ENCODE measurements at regions not wholly inside any gene's neighbourhood (a gene's known extent, or its start where the extent isn't known, plus 50 kb on each side); places are given as distances from the start of the nearest gene placed in this dataset.
"Not testable (repeated sequence)": the region's sequence is repeated elsewhere in the genome, so short reads cannot be mapped to it uniquely, and the experiment has no call there.

- DNase-seq (ENCODE audit: low read depth, low spot score); in situ Hi-C loops (cut with HindIII; ENCODE audit: low pct_unique_long_range_greater_than_20kb, low sequenced_read_pairs): not testable (repeated sequence)
These were observed 310.0 kb downstream of the FOXD4L4 start for GRCh38 chr9:66046992-66047391.

GRCh38 chr9:66049721-66050120 lies 312.8 kb downstream of the FOXD4L4 start:
- in situ Hi-C loops (cut with HindIII; ENCODE audit: low pct_unique_long_range_greater_than_20kb, low sequenced_read_pairs); DNase-seq (ENCODE audit: low read depth, low spot score): not testable (repeated sequence)

- in situ Hi-C loops (cut with HindIII; ENCODE audit: low pct_unique_long_range_greater_than_20kb, low sequenced_read_pairs); DNase-seq (ENCODE audit: low read depth, low spot score): not testable (repeated sequence)
These were observed 317.8 kb downstream of the FOXD4L4 start for GRCh38 chr9:66054705-66055104.

- DNase-seq (ENCODE audit: low read depth, low spot score); in situ Hi-C loops (cut with HindIII; ENCODE audit: low pct_unique_long_range_greater_than_20kb, low sequenced_read_pairs): not testable (repeated sequence)
These were observed 323.7 kb downstream of the FOXD4L4 start for GRCh38 chr9:66060681-66061080.

GRCh38 chr9:66063822-66064221 lies 326.9 kb downstream of the FOXD4L4 start:
- DNase-seq (ENCODE audit: low read depth, low spot score); in situ Hi-C loops (cut with HindIII; ENCODE audit: low pct_unique_long_range_greater_than_20kb, low sequenced_read_pairs): not testable (repeated sequence)

GRCh38 chr9:66065735-66066134 lies 328.8 kb downstream of the FOXD4L4 start:
- DNase-seq (ENCODE audit: low read depth, low spot score); in situ Hi-C loops (cut with HindIII; ENCODE audit: low pct_unique_long_range_greater_than_20kb, low sequenced_read_pairs): not testable (repeated sequence)

- in situ Hi-C loops (cut with HindIII; ENCODE audit: low pct_unique_long_range_greater_than_20kb, low sequenced_read_pairs) = not testable (repeated sequence)
- peak; percentile 0 for DNase-seq (ENCODE audit: low read depth, low spot score)
These were observed 330.3 kb downstream of the FOXD4L4 start for GRCh38 chr9:66067231-66067630.

- DNase-seq (ENCODE audit: low read depth, low spot score) = peak; percentile 0
- in situ Hi-C loops (cut with HindIII; ENCODE audit: low pct_unique_long_range_greater_than_20kb, low sequenced_read_pairs) = not testable (repeated sequence)
These were observed 331.6 kb downstream of the FOXD4L4 start for GRCh38 chr9:66068451-66068989.

- DNase-seq (ENCODE audit: low read depth, low spot score); in situ Hi-C loops (cut with HindIII; ENCODE audit: low pct_unique_long_range_greater_than_20kb, low sequenced_read_pairs): not testable (repeated sequence)
These were observed 332.1 kb downstream of the FOXD4L4 start for GRCh38 chr9:66069025-66069424.

GRCh38 chr9:66073111-66073510 lies 336.2 kb downstream of the FOXD4L4 start:
- in situ Hi-C loops (cut with HindIII; ENCODE audit: low pct_unique_long_range_greater_than_20kb, low sequenced_read_pairs); DNase-seq (ENCODE audit: low read depth, low spot score): not testable (repeated sequence)

GRCh38 chr9:66082811-66083210 lies 345.9 kb downstream of the FOXD4L4 start:
- in situ Hi-C loops (cut with HindIII; ENCODE audit: low pct_unique_long_range_greater_than_20kb, low sequenced_read_pairs); DNase-seq (ENCODE audit: low read depth, low spot score): not testable (repeated sequence)

All from SK-MEL-5 (cell line).